Endothelial cell of umbilical vein (primary cell): ENCODE measurements at regions not wholly inside any gene's neighbourhood (a gene's known extent, or its start where the extent isn't known, plus 50 kb on each side); places are given as distances from the start of the nearest gene placed in this dataset.

Experiments used
- BruUV-seq: library from RNA; stranded (reverse); fragments of 400-500 nt; replicated peaks from 2 replicates; lab custom pipeline; 2021; lab: Mats Ljungman, UMichigan
- CTCF ChIA-PET: fragments of 300-600, 350-600 bp; sonication (Branson Sonifier 250); formaldehyde crosslinking; loops from one replicate; lab custom pipeline; 2021; ENCODE audit warnings: antibody characterized with exemption, inconsistent platforms; lab: Charles Lee
- POLR2A ChIA-PET: fragments of 300-600, 350-600 bp; sonication (Branson Sonifier 250); formaldehyde crosslinking; loops from one replicate; lab custom pipeline; 2021; ENCODE audit warnings: antibody characterized with exemption, inconsistent platforms; lab: Charles Lee
- DNase-seq: peaks from one replicate; pipeline ENCODE4 v3.0.0-alpha.2; 2011; ENCODE audit warnings: low read depth, low spot score
- FAIRE-seq: peaks from 2 replicates; lab custom pipeline; 2011; peaks lifted over from hg19 to GRCh38; lab: Jason Lieb, UNC
- H2AFZ ChIP-seq: 2 replicates; pipeline ENCODE4 v1.6.0; 2012; ENCODE audit warnings: low read depth, low read length, control low read depth, inconsistent platforms
- H3K27ac ChIP-seq: 2 replicates; pipeline ENCODE4 v1.5.1; 2011; ENCODE audit warnings: low read depth, mild to moderate bottlenecking, control low read depth, low read length, moderate library complexity; ENCODE audit not compliant: insufficient read depth
- H3K27me3 ChIP-seq, 2 experiments: 2 replicates each; pipeline versions ENCODE4 v1.6.0 to v1.6.1; 2011; ENCODE audit warnings: low read length in 2 of 2, mixed read lengths in 1 of 2; ENCODE audit not compliant: control insufficient read depth in 2 of 2, insufficient read depth in 2 of 2
- H3K36me3 ChIP-seq, 2 experiments: 2 replicates in 1 of 2; 3 replicates in 1 of 2; pipeline ENCODE4 v1.5.1; 2011; ENCODE audit warnings: low read length in 2 of 2, mild to moderate bottlenecking in 1 of 2, moderate library complexity in 1 of 2; ENCODE audit not compliant: control insufficient read depth in 2 of 2, insufficient read depth in 2 of 2; ENCODE audit errors: extremely low read depth in 1 of 2
- H3K4me1 ChIP-seq: 3 replicates; pipeline ENCODE4 v1.5.1; 2011; ENCODE audit warnings: mild to moderate bottlenecking, low read length; ENCODE audit not compliant: control insufficient read depth, insufficient read depth; ENCODE audit errors: extremely low read depth
- H3K4me2 ChIP-seq: 2 replicates; pipeline ENCODE4 v1.6.1; 2011; ENCODE audit warnings: low read length, control low read depth, mixed read lengths; ENCODE audit not compliant: insufficient read depth
- H3K4me3 ChIP-seq, 3 experiments: fragments of 200-600 bp in 1 of 3; sonication (generic), shearing (Covaris generic) in 1 of 3; replicated peaks in 1 of 3; 2 replicates each; pipeline ENCODE4 v1.5.1; 2011 to 2016; ENCODE audit warnings: control low read depth in 3 of 3, low read length in 3 of 3, mild to moderate bottlenecking in 2 of 3, inconsistent platforms in 1 of 3, low read depth in 1 of 3, moderate library complexity in 1 of 3; ENCODE audit not compliant: insufficient read depth in 1 of 3
- H3K79me2 ChIP-seq: 2 replicates; pipeline ENCODE4 v1.6.0; 2012; ENCODE audit warnings: low read length, inconsistent platforms; ENCODE audit not compliant: control insufficient read depth, insufficient read depth
- H3K9ac ChIP-seq: replicated peaks from 2 replicates; pipeline ENCODE3; 2011; ENCODE audit warnings: low read length, control low read depth; ENCODE audit not compliant: insufficient read depth; ENCODE audit errors: extremely low read depth
- H3K9me1 ChIP-seq: replicated peaks from 3 replicates; pipeline ENCODE4 v1.6.0; 2011; ENCODE audit warnings: mild to moderate bottlenecking, low read length; ENCODE audit not compliant: control insufficient read depth, insufficient read depth; ENCODE audit errors: extremely low read depth
- H3K9me3 ChIP-seq: replicated peaks from 2 replicates; pipeline ENCODE4 v1.5.1; 2012; ENCODE audit warnings: low read length, inconsistent platforms; ENCODE audit not compliant: control insufficient read depth, insufficient read depth
- H4K20me1 ChIP-seq: replicated peaks from 2 replicates; pipeline ENCODE3; 2011; ENCODE audit warnings: mild to moderate bottlenecking, low read length; ENCODE audit not compliant: control insufficient read depth, insufficient read depth; ENCODE audit errors: extremely low read depth
- EZH2 ChIP-seq: IDR thresholded peaks from 2 replicates; pipeline ENCODE4 v1.6.1; 2012; ENCODE audit warnings: borderline replicate concordance, low read depth, mild to moderate bottlenecking, moderate library complexity, low read length, inconsistent platforms; ENCODE audit not compliant: severe bottlenecking
- FOS ChIP-seq: IDR thresholded peaks from 2 replicates; pipeline ENCODE4 v1.6.1; 2011; ENCODE audit warnings: mild to moderate bottlenecking, low read length, moderate library complexity, borderline replicate concordance; ENCODE audit not compliant: insufficient read depth
- GATA2 ChIP-seq: IDR thresholded peaks from 2 replicates; pipeline ENCODE4 v1.7.0; 2011; ENCODE audit warnings: low read depth, mild to moderate bottlenecking, moderate library complexity, mixed read lengths, low read length; ENCODE audit not compliant: insufficient read length, insufficient read depth
- JUN ChIP-seq: IDR thresholded peaks from 2 replicates; pipeline ENCODE4 v1.6.1; 2011; ENCODE audit warnings: borderline replicate concordance, low read depth; ENCODE audit not compliant: insufficient read length, insufficient read depth
- MYC ChIP-seq: IDR thresholded peaks from one replicate; pipeline ENCODE4 v1.6.1; 2011; ENCODE audit warnings: mild to moderate bottlenecking, low read depth, low read length
- POLR2A ChIP-seq: IDR thresholded peaks from 2 replicates; pipeline ENCODE4 v1.6.1; 2012; ENCODE audit warnings: low read depth, mild to moderate bottlenecking, control low read depth, low read length
- POLR2AphosphoS5 ChIP-seq: IDR thresholded peaks from 2 replicates; pipeline ENCODE4 v1.6.1; 2012; ENCODE audit warnings: low read depth, mild to moderate bottlenecking, control low read depth, low read length, moderate library complexity; ENCODE audit not compliant: insufficient read depth
- dilution Hi-C: fragments of 300-500 bp; cut with MboI; formaldehyde crosslinking; loops from one replicate; pipeline ENCODE4 v1.15.0; 2019; ENCODE audit warnings: low sequenced_read_pairs; ENCODE audit not compliant: extremely low pct_ligation_motif_present
- intact Hi-C: fragments of 100-400 bp; cut with micrococcal nuclease; formaldehyde crosslinking; loops from one replicate; pipeline ENCODE4 v1.10.0; 2022
- TF ChIP-seq, protein P1 (sequence below): IDR thresholded peaks from 2 replicates; pipeline ENCODE4 v1.6.1; 2011; ENCODE audit not compliant: insufficient read depth, insufficient read length
- TF ChIP-seq, protein P2 (sequence below), 2 donors: IDR thresholded peaks; 1 replicate in 1 of 2; 2 replicates in 1 of 2; pipeline ENCODE4 v1.5.1; 2011; ENCODE audit warnings: low read length in 2 of 2, mild to moderate bottlenecking in 2 of 2, moderate library complexity in 2 of 2, control low read depth in 1 of 2, inconsistent platforms in 1 of 2, low read depth in 1 of 2; ENCODE audit not compliant: insufficient read depth in 1 of 2; ENCODE audit errors: extremely low read depth in 1 of 2

DNA sequence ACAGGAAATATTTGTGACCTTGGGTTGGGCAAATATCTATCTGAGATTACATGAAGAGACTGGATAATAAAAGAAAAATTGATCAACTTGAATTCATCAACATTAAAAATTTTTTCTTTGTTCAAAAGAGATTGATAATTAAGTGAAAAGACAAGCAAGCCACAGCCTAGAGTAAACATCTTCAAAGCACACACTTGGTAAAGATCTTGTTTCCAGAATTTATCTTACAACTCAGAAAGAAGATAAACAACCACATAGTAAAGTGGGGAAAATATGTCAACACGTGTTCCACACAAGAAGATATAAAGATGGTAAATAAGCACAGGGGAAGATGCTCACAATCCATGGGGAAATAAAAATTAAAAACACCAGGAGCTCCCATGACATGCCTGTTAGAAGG is 195.9 kb downstream of the SOX11 start:
- TF ChIP-seq EZH2: no peak
- TF ChIP-seq JUN: no peak
- TF ChIP-seq, protein P1, sequence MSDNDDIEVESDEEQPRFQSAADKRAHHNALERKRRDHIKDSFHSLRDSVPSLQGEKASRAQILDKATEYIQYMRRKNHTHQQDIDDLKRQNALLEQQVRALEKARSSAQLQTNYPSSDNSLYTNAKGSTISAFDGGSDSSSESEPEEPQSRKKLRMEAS: no peak
- TF ChIP-seq, protein P2, sequence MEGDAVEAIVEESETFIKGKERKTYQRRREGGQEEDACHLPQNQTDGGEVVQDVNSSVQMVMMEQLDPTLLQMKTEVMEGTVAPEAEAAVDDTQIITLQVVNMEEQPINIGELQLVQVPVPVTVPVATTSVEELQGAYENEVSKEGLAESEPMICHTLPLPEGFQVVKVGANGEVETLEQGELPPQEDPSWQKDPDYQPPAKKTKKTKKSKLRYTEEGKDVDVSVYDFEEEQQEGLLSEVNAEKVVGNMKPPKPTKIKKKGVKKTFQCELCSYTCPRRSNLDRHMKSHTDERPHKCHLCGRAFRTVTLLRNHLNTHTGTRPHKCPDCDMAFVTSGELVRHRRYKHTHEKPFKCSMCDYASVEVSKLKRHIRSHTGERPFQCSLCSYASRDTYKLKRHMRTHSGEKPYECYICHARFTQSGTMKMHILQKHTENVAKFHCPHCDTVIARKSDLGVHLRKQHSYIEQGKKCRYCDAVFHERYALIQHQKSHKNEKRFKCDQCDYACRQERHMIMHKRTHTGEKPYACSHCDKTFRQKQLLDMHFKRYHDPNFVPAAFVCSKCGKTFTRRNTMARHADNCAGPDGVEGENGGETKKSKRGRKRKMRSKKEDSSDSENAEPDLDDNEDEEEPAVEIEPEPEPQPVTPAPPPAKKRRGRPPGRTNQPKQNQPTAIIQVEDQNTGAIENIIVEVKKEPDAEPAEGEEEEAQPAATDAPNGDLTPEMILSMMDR (IDR thresholded peaks at IDR 0.05; ENCODE audit: extremely low read depth in 1 of 2, insufficient read depth in 1 of 2, low read depth in 1 of 2, low read length in 2 of 2): no peak
- no peak for TF ChIP-seq POLR2AphosphoS5
- TF ChIP-seq MYC: no peak
- no peak for TF ChIP-seq GATA2
- TF ChIP-seq FOS: no peak
- no peak for TF ChIP-seq POLR2A
- Histone ChIP-seq H3K79me2 (no peaks in the 10 kb centered on the region), H2AFZ (no peak overlapping the region), H3K9me1 (no peaks in the 10 kb centered on the region), H3K27ac (no peak overlapping the region), H3K4me3 (no peak overlapping the region), H4K20me1 (no peaks in the 10 kb centered on the region), H3K4me1 (no peaks in the 10 kb centered on the region), H3K9ac (no peak overlapping the region), H3K4me2 (no peak overlapping the region), H3K9me3 (peaks cover 2% of the 10 kb centered on the region), H3K27me3 (no peaks in the 10 kb centered on the region), H3K36me3 (no peaks in the 10 kb centered on the region)
- FAIRE-seq (no peak), DNase-seq (no peak)
- no TSS peak for BruUV-seq
- ChIA-PET POLR2A (no interaction called here), CTCF (no interaction called here)
- dilution Hi-C loops (no loop called here), intact Hi-C loops (no loop called here)
